Testis (tissue), 2 donors: ENCODE measurements at regions not wholly inside any gene's neighbourhood (a gene's known extent, or its start where the extent isn't known, plus 50 kb on each side); places are given as distances from the start of the nearest gene placed in this dataset.
"Not testable (repeated sequence)": the region's sequence is repeated elsewhere in the genome, so short reads cannot be mapped to it uniquely, and the experiment has no call there.

Source experiments
- DNase-seq: peaks from one replicate; pipeline ENCODE4 v3.0.0-alpha.2; 2019
- H3K27ac ChIP-seq, 2 donors: fragments of 200-600 bp; sonication (generic); one replicate each; pipeline ENCODE4 v1.5.1; 2019
- H3K27me3 ChIP-seq: fragments of 200-600 bp; sonication (generic); one replicate; pipeline ENCODE4 v1.5.1; 2019
- H3K36me3 ChIP-seq: fragments of 200-600 bp; sonication (generic); one replicate; pipeline ENCODE4 v1.5.1; 2017; ENCODE audit warnings: low read depth; ENCODE audit errors: missing control alignments
- H3K4me1 ChIP-seq: fragments of 200-600 bp; sonication (generic); one replicate; pipeline ENCODE4 v1.5.1; 2019
- H3K4me3 ChIP-seq, 2 donors: fragments of 200-600 bp; sonication (generic); one replicate each; pipeline ENCODE4 v1.5.1; 2017 to 2019
- H3K9me3 ChIP-seq: fragments of 200-600 bp; sonication (generic); one replicate; pipeline ENCODE4 v1.5.1; 2017
- POLR2A ChIP-seq: fragments of 450-650 bp; IDR thresholded peaks from one replicate; pipeline ENCODE4 v1.6.1; 2017; ENCODE audit warnings: antibody characterized with exemption, mild to moderate bottlenecking, moderate library complexity
- WGBS, 2 donors: methylation state at CpG; one replicate each; pipeline ENCODE4 v1.1.5; 2018; 5-methylcytosine and 5-hydroxymethylcytosine counted together
- intact Hi-C: fragments of 100-400 bp; cut with DNase I; formaldehyde crosslinking; loops from one replicate; pipeline ENCODE4 v1.15.1; 2023; ENCODE audit warnings: low total_unique reads
- TF ChIP-seq, protein P1 (sequence below), 3 experiments: fragments of 450-650 bp in 2 of 3; fragments of 200-600 bp in 1 of 3; sonication (generic) in 1 of 3; IDR thresholded peaks; one replicate each; pipeline ENCODE4 v1.5.1; 2016 to 2019; ENCODE audit warnings: antibody characterized with exemption in 3 of 3, mild to moderate bottlenecking in 2 of 3, moderate library complexity in 1 of 3

DNA sequence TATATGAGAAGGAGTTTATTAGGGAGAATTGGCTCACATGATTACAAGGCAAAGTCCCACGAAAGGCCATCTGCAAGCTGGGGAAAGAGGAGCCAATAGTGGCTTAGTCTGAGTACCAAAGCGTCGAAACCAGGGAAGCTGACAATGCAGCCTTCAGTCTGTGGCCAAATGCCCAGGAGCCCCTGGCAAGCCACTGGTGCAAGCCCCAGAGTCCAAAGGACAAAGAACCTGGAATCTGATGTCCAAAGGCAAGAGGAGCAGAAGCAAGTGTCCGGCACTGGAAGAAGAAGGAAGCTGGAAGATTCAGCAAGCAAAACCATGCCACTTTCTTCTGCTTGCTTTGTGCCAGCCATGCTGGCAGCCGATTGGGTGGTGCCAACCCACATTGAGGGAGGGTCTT is 74.3 kb upstream of the NPAS2 start:
- H3K4me3 ChIP-seq = no peak overlapping the region
- H3K4me1 ChIP-seq = no peaks in the 10 kb centered on the region
- H3K36me3 ChIP-seq = no peaks in the 10 kb centered on the region
- intact Hi-C loops = no loop called here
- TF ChIP-seq, protein P1, sequence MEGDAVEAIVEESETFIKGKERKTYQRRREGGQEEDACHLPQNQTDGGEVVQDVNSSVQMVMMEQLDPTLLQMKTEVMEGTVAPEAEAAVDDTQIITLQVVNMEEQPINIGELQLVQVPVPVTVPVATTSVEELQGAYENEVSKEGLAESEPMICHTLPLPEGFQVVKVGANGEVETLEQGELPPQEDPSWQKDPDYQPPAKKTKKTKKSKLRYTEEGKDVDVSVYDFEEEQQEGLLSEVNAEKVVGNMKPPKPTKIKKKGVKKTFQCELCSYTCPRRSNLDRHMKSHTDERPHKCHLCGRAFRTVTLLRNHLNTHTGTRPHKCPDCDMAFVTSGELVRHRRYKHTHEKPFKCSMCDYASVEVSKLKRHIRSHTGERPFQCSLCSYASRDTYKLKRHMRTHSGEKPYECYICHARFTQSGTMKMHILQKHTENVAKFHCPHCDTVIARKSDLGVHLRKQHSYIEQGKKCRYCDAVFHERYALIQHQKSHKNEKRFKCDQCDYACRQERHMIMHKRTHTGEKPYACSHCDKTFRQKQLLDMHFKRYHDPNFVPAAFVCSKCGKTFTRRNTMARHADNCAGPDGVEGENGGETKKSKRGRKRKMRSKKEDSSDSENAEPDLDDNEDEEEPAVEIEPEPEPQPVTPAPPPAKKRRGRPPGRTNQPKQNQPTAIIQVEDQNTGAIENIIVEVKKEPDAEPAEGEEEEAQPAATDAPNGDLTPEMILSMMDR (IDR thresholded peaks at IDR 0.05) = no peak
- TF ChIP-seq POLR2A = no peak
- no peaks in the 10 kb centered on the region for H3K9me3 ChIP-seq
- H3K27ac ChIP-seq = no peak overlapping the region
- 92 to 94% methylated on average over 4 to 5 of the region's 5 CpGs for WGBS, 2 donors
- no peaks in the 10 kb centered on the region for H3K27me3 ChIP-seq
- no peak for DNase-seq

DNA sequence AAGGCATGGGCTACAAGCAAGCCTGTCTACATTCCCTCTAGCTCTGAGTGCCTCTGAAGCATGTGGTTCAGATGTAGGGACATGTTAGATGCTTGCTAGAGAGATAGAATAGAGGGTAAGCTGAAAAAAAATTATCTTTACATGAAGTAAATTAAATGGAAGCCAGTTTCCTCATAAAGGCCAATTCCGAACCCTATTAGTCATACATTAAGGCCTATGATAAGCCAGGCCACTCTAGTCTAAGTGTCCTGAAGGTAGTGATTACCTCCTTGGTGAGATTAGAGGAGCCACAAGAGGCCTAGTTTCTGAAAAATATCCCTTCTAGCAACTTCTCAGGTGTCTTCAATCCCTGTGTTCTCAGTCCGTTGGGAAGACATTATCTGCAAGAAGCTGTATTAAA is 72.4 kb upstream of the NPAS2 start:
- no peaks in the 10 kb centered on the region for H3K9me3 ChIP-seq
- H3K27ac ChIP-seq = no peak overlapping the region
- intact Hi-C loops = no loop called here
- DNase-seq = no peak
- TF ChIP-seq, protein P1 (IDR thresholded peaks at IDR 0.05) = no peak
- no peak for TF ChIP-seq POLR2A
- no peaks in the 10 kb centered on the region for H3K36me3 ChIP-seq
- no peak overlapping the region for H3K4me3 ChIP-seq
- 87 to 92% methylated on average over 2 of the region's 2 CpGs for WGBS, 2 donors
- H3K4me1 ChIP-seq = no peaks in the 10 kb centered on the region
- H3K27me3 ChIP-seq = no peaks in the 10 kb centered on the region

DNA sequence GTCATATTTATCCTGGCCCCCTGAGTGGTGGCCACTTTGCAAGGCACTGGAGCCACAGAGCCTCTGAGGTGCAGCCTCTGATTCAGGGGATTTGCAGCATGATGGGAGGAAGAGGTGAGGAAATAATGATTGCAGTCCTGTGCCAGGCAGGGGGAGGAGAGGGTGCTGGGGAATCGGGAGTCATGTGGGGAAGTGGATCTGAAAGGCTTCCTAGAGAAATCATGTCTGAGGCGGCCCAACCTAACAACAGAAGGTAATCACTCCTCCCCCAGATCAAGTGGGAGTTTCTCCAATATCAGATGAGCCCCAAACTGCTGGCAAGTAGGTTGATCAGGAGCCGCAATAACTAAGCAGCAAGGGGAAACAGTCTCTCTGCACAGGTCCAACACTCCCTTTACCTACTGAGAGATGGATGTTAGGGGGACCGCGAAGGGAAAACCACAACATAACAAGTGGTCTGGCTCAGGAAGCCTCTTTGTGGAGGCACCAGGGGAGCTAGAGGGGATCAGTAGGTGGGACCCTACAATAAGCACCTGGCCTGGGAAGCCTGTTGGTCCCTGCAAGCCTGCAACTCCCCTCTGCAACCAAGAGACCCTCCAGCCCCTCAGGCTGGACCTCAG is 71.8 kb upstream of the NPAS2 start:
- Histone ChIP-seq H3K9me3 (no peaks in the 10 kb centered on the region), H3K4me1 (no peaks in the 10 kb centered on the region), H3K27me3 (no peaks in the 10 kb centered on the region), H3K36me3 (no peaks in the 10 kb centered on the region), H3K27ac (no peak overlapping the region), H3K4me3 (no peak overlapping the region)
- intact Hi-C loops = no loop called here
- WGBS, 2 donors = 68 to 80% methylated on average over 5 of the region's 5 CpGs
- TF ChIP-seq POLR2A = no peak
- TF ChIP-seq, protein P1 (IDR thresholded peaks at IDR 0.05) = no peak
- DNase-seq = no peak

DNA sequence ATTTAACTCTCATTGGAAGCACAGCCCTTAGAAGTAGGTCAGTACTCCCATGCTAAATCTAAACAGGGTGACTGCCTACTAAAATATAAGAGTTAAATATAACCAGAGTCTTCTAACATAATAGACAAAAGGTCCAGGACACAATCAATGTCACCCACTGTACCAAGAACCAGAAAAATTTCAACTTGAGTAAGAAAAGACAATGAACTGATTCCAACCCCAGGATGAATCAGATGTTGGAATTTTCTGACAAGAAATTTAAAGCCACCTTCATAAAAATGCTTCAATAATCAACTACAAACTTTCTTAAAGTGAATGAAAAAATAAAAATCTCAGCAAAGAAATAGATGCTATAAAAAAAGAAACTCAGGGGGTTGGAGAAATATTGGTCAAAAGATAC is 71.3 kb upstream of the NPAS2 start:
- DNase-seq = no peak
- Histone ChIP-seq H3K27me3 (no peaks in the 10 kb centered on the region), H3K4me3 (no peak overlapping the region), H3K9me3 (no peaks in the 10 kb centered on the region), H3K36me3 (no peaks in the 10 kb centered on the region), H3K27ac (no peak overlapping the region), H3K4me1 (no peaks in the 10 kb centered on the region)
- TF ChIP-seq POLR2A = no peak
- intact Hi-C loops = no loop called here

DNA sequence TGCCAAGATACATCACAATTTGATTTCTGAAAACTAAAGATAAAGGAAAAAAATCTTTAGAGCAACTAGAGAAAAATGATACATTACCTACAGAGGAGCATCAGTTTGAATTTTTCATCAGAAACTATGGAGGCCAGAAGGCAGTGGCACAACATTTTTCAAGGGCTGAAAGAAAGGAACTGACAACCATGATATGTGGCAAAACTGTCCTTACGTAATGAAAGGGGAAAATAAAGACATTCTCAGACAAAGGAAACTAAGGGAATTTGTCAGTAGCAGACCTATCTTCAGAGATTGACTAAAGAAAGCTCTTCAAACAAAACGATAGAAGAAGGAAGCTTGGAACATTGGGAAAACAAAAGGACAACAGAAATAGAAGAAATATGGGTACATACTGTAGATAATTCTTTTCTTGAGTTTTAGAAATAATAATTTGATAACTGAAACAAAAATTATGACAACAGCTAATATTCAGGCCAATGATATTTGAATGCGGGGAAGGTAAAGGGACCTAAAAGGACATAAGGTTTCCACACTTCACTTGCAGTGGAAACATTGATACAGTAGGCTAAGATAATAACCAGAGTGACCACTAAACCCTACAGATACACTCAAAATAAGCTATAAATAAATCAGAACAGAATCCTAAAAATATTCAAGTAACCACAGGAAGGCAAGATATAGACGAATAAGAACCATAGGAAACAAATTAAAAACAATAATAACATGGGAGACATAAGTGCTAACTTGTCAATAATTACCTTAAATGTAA is 70.0 kb upstream of the NPAS2 start:
- 75 to 87% methylated on average over 4 of the region's 4 CpGs for WGBS, 2 donors
- no peaks in the 10 kb centered on the region for H3K9me3 ChIP-seq
- intact Hi-C loops = no loop called here

DNA sequence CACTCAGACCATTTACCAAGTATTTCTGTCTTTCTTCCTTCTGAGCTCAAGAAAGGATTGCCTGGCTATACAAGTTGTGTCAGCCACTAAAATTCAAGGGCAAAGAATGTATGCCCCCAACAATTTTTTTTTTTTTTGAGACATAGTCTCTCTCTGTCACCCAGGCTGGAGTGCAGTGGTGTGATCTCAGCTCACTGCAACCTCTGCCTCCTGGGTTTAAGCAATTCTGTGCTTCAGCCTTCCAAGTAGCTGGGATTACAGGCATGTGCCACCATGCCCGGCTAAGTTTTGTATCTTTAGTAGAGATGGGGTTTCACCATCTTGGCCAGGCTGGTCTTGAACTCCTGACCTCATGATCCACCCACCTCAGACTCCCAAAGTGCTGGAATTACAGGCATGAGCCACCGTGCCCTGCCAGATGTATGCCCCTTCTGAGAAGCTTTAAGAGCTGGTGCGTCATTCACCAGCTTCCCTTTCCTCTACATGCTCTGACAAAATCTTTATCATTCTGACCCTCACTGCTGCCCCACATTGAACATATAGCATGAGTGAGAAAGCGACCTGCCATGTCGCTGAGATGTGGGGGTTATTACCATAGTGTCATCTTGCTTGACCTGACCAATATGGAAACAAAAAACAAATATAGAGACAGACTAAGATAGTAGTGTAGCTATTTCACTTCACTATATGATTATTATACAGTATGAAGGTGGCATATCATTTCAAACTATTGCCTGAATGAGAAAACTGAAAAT is 67.9 kb upstream of the NPAS2 start:
- H3K27me3 ChIP-seq, H3K4me1 ChIP-seq, DNase-seq, H3K4me3 ChIP-seq, intact Hi-C loops, H3K27ac ChIP-seq, H3K9me3 ChIP-seq, H3K36me3 ChIP-seq: not testable (repeated sequence)
- WGBS, 2 donors = 84 to 89% methylated on average over 5 of the region's 5 CpGs

More for the DNA sequence above, 70.0 kb upstream of the NPAS2 start:
- Histone ChIP-seq H3K36me3 (no peaks in the 10 kb centered on the region), H3K4me1 (no peaks in the 10 kb centered on the region), H3K4me3 (no peak overlapping the region), H3K27ac (no peak overlapping the region), H3K27me3 (no peaks in the 10 kb centered on the region)
- TF ChIP-seq, protein P1 (IDR thresholded peaks at IDR 0.05) = no peak
- no peak for TF ChIP-seq POLR2A
- DNase-seq = no peak
